HTR-8/SVneo (cell line): ENCODE measurements at regions not wholly inside any gene's neighbourhood (a gene's known extent, or its start where the extent isn't known, plus 50 kb on each side); places are given as distances from the start of the nearest gene placed in this dataset.

ENCODE experiments used
- DNase-seq: peaks from one replicate; pipeline ENCODE4 v3.0.0; 2011; ENCODE audit warnings: low spot score, mixed read lengths; ENCODE audit not compliant: insufficient read length
- FAIRE-seq: peaks from 2 replicates; lab custom pipeline; 2011; peaks lifted over from hg19 to GRCh38; lab: Jason Lieb, UNC

- FAIRE-seq = no peak
- no peak for DNase-seq
Observed at GRCh38 chr3:43966530-43966929, 275.2 kb upstream of the TOPAZ1 start.

- FAIRE-seq (no peak), DNase-seq (no peak)
Observed at GRCh38 chr3:43968465-43968864, 273.2 kb upstream of the TOPAZ1 start.

GRCh38 chr3:43969944-43970343, 271.7 kb upstream of the TOPAZ1 start:
- FAIRE-seq = no peak

GRCh38 chr3:43970351-43970750, 271.3 kb upstream of the TOPAZ1 start:
- FAIRE-seq = no peak
- DNase-seq = no peak

More at GRCh38 chr3:43969944-43970343, 271.7 kb upstream of the TOPAZ1 start:
- DNase-seq = no peak

- FAIRE-seq = no peak
- no peak for DNase-seq
Observed at GRCh38 chr3:43970920-43971319, 270.8 kb upstream of the TOPAZ1 start.

- FAIRE-seq (no peak), DNase-seq (no peak)
Observed at GRCh38 chr3:43971486-43971885, 270.2 kb upstream of the TOPAZ1 start.

- no peak for FAIRE-seq
- no peak for DNase-seq
Observed at GRCh38 chr3:43978708-43979107, 263.0 kb upstream of the TOPAZ1 start.

- no peak for DNase-seq
- no peak for FAIRE-seq
Observed at GRCh38 chr3:43979645-43980044, 262.0 kb upstream of the TOPAZ1 start.

GRCh38 chr3:43994657-43995546, 246.8 kb upstream of the TOPAZ1 start:
- no peak for FAIRE-seq
- no peak for DNase-seq

GRCh38 chr3:43995547-43996378, 245.9 kb upstream of the TOPAZ1 start:
- FAIRE-seq (no peak), DNase-seq (no peak)

GRCh38 chr3:43996379-43997301, 245.0 kb upstream of the TOPAZ1 start:
- peak; percentile 30 for DNase-seq
- no peak for FAIRE-seq

GRCh38 chr3:43997316-43997715, 244.4 kb upstream of the TOPAZ1 start:
- no peak for DNase-seq
- no peak for FAIRE-seq

- FAIRE-seq (no peak), DNase-seq (no peak)
Observed at GRCh38 chr3:43997788-43998369, 243.8 kb upstream of the TOPAZ1 start.

GRCh38 chr3:43998370-43998835, 243.3 kb upstream of the TOPAZ1 start:
- DNase-seq = no peak
- no peak for FAIRE-seq

GRCh38 chr3:43998836-43999727, 242.6 kb upstream of the TOPAZ1 start:
- FAIRE-seq = no peak
- DNase-seq = peak; percentile 59

GRCh38 chr3:43999728-44000319, 241.9 kb upstream of the TOPAZ1 start:
- no peak for DNase-seq
- FAIRE-seq = no peak

GRCh38 chr3:44000586-44000985, 241.1 kb upstream of the TOPAZ1 start:
- FAIRE-seq (no peak), DNase-seq (no peak)

GRCh38 chr3:44001072-44001471, 240.6 kb upstream of the TOPAZ1 start:
- DNase-seq = no peak
- FAIRE-seq = no peak
